ENCODE measurements at regions not wholly inside any gene's neighbourhood (a gene's known extent, or its start where the extent isn't known, plus 50 kb on each side); places are given as distances from the start of the nearest gene placed in this dataset.

DNA sequence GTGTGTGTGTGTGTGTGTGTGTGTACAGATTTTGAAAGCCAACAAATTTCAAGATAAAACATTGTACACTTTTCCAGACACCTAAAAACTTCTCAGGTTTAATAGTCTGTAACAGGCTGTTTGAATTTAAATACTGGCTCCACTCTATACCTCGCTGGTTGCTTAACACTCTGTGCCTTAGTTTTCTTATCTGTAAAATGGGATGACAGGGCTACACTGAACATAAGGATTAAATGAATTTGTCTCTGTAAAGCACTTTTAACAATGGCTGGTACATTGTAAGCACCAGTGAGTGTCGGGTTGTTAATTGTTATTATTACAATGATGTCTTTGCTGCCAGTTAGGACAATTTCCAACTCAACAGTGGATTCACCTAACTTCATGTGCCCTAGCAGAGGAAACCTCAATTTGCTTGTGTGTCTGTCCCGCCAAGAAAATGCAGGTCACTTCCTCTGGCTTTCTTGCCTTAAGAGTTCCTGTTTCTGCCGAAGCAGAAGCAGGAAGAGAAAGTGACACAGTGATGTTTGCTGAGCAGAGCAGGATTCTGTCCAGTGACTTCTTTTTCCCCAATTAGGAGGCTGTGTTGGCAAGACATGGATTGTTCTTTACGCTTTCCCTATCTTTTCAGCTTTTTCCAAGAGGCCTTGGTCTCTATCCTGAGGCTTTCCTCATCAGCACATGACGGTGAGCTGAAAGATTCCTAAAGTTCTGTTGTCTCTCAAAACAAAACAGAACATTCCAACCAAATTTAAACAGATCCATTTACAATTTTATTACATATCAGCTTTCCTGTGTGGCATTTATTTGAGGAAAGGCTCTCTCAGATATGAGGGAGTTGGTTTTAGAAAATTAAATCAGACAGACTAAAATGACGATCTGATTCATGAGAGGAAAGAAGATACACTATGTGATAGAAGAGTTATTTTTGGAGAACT lies 154.1 kb upstream of the ATP2B1 start (continued):
- TF ChIP-seq, protein P1, sequence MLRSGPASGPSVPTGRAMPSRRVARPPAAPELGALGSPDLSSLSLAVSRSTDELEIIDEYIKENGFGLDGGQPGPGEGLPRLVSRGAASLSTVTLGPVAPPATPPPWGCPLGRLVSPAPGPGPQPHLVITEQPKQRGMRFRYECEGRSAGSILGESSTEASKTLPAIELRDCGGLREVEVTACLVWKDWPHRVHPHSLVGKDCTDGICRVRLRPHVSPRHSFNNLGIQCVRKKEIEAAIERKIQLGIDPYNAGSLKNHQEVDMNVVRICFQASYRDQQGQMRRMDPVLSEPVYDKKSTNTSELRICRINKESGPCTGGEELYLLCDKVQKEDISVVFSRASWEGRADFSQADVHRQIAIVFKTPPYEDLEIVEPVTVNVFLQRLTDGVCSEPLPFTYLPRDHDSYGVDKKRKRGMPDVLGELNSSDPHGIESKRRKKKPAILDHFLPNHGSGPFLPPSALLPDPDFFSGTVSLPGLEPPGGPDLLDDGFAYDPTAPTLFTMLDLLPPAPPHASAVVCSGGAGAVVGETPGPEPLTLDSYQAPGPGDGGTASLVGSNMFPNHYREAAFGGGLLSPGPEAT (IDR thresholded peaks at IDR 0.05; ENCODE audit: low read depth), result no peak
- TF ChIP-seq, protein P2, sequence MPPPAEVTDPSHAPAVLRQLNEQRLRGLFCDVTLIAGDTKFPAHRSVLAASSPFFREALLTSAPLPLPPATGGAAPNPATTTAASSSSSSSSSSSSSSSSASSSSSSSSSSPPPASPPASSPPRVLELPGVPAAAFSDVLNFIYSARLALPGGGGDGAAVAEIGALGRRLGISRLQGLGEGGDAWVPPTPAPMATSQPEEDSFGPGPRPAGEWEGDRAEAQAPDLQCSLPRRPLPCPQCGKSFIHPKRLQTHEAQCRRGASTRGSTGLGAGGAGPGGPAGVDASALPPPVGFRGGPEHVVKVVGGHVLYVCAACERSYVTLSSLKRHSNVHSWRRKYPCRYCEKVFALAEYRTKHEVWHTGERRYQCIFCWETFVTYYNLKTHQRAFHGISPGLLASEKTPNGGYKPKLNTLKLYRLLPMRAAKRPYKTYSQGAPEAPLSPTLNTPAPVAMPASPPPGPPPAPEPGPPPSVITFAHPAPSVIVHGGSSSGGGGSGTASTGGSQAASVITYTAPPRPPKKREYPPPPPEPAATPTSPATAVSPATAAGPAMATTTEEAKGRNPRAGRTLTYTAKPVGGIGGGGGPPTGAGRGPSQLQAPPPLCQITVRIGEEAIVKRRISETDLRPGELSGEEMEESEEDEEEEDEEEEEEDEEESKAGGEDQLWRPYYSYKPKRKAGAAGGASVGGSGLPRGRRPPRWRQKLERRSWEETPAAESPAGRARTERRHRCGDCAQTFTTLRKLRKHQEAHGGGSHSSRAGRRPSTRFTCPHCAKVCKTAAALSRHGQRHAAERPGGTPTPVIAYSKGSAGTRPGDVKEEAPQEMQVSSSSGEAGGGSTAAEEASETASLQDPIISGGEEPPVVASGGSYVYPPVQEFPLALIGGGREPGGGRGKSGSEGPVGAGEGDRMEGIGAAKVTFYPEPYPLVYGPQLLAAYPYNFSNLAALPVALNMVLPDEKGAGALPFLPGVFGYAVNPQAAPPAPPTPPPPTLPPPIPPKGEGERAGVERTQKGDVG (CRISPR knock-in tag; IDR thresholded peaks at IDR 0.05), result 0 out of 2 replicates have a peak, but pooled peaks have one; percentile 13
- 0 out of 2 replicates have a peak, but pooled peaks have one; percentile 19 for TF ChIP-seq RAD21 (IDR thresholded peaks at IDR 0.05; ENCODE audit: insufficient read depth, low read depth, low read length)
- TF ChIP-seq TARDBP (IDR thresholded peaks at IDR 0.05; ENCODE audit: borderline replicate concordance), result no peak
- TF ChIP-seq RB1 (IDR thresholded peaks at IDR 0.05; ENCODE audit: borderline replicate concordance), result no peak
- TF ChIP-seq CBX5 (IDR thresholded peaks at IDR 0.05; ENCODE audit: low read depth), result no peak
- TF ChIP-seq EP300 (IDR thresholded peaks at IDR 0.05; ENCODE audit: borderline replicate concordance in 1 of 2, control insufficient read depth in 1 of 2, low read depth in 2 of 2, low read length in 2 of 2), result peak in 1 of 2 experiments; percentile 17; a peak in 1 of 4 replicates
- no peak for TF ChIP-seq HDAC2 (IDR thresholded peaks at IDR 0.05)
- TF ChIP-seq, protein P3, sequence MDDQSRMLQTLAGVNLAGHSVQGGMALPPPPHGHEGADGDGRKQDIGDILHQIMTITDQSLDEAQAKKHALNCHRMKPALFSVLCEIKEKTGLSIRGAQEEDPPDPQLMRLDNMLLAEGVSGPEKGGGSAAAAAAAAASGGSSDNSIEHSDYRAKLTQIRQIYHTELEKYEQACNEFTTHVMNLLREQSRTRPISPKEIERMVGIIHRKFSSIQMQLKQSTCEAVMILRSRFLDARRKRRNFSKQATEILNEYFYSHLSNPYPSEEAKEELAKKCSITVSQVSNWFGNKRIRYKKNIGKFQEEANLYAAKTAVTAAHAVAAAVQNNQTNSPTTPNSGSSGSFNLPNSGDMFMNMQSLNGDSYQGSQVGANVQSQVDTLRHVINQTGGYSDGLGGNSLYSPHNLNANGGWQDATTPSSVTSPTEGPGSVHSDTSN (IDR thresholded peaks at IDR 0.05; ENCODE audit: insufficient replicate concordance, low read depth, low read length), result no peak
- TF ChIP-seq POU2F2 (IDR thresholded peaks at IDR 0.05; ENCODE audit: borderline replicate concordance, low read depth, low read length), result peak; percentile 44; the same call in 2 of the 3 replicates
- TF ChIP-seq, protein P4, sequence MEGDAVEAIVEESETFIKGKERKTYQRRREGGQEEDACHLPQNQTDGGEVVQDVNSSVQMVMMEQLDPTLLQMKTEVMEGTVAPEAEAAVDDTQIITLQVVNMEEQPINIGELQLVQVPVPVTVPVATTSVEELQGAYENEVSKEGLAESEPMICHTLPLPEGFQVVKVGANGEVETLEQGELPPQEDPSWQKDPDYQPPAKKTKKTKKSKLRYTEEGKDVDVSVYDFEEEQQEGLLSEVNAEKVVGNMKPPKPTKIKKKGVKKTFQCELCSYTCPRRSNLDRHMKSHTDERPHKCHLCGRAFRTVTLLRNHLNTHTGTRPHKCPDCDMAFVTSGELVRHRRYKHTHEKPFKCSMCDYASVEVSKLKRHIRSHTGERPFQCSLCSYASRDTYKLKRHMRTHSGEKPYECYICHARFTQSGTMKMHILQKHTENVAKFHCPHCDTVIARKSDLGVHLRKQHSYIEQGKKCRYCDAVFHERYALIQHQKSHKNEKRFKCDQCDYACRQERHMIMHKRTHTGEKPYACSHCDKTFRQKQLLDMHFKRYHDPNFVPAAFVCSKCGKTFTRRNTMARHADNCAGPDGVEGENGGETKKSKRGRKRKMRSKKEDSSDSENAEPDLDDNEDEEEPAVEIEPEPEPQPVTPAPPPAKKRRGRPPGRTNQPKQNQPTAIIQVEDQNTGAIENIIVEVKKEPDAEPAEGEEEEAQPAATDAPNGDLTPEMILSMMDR (IDR thresholded peaks at IDR 0.05 in 2 of 3, conservative IDR thresholded peaks at IDR 0.05 in 1 of 3; ENCODE audit: control insufficient read depth in 2 of 3, extremely low read depth in 1 of 3, insufficient read depth in 1 of 3, low read depth in 3 of 3, low read length in 3 of 3), result no peak
- peak; percentile 48; the same call in 1 of the 2 replicates for TF ChIP-seq CREB1 (IDR thresholded peaks at IDR 0.05; ENCODE audit: low read depth)
- TF ChIP-seq FOXM1 (IDR thresholded peaks at IDR 0.05; ENCODE audit: low read depth, low read length), result no peak
- no peak; the same call in 1 of the 2 replicates for TF ChIP-seq JUNB (IDR thresholded peaks at IDR 0.05)
- no peak for TF ChIP-seq KLF5 (IDR thresholded peaks at IDR 0.05; ENCODE audit: partially characterized antibody)
- TF ChIP-seq NRF1 (conservative IDR thresholded peaks at IDR 0.05; ENCODE audit: low read depth, low read length), result no peak
- TF ChIP-seq ASH2L (IDR thresholded peaks at IDR 0.05; ENCODE audit: borderline replicate concordance, low read depth), result 0 out of 2 replicates have a peak, but pooled peaks have one; percentile 9
- no peak for TF ChIP-seq YBX1 (IDR thresholded peaks at IDR 0.05)

Measured in GM12878 (cell line).